ENCODE measurements at regions not wholly inside any gene's neighbourhood (a gene's known extent, or its start where the extent isn't known, plus 50 kb on each side); places are given as distances from the start of the nearest gene placed in this dataset.

GRCh38 chr13:73532582-73532981 is 473.8 kb downstream of the KLF5 start:
- TF ChIP-seq CTCF (IDR thresholded peaks at IDR 0.05) (no peak), POLR2A (IDR thresholded peaks at IDR 0.05) (no peak)

Data from body of pancreas (tissue), 4 donors.